ENCODE measurements at regions not wholly inside any gene's neighbourhood (a gene's known extent, or its start where the extent isn't known, plus 50 kb on each side); places are given as distances from the start of the nearest gene placed in this dataset.

- no peak for DNase-seq (ENCODE audit: low spot score)
Measured at GRCh38 chr3:45330510-45331295, 57.7 kb upstream of the LARS2 start.

- no peak for DNase-seq (ENCODE audit: low spot score)
Measured at GRCh38 chr3:45332493-45332892, 55.9 kb upstream of the LARS2 start.

- no peak for DNase-seq (ENCODE audit: low spot score)
Measured at GRCh38 chr3:45332901-45333407, 55.4 kb upstream of the LARS2 start.

GRCh38 chr3:45333549-45333948 is 54.8 kb upstream of the LARS2 start:
- no peak for DNase-seq (ENCODE audit: low spot score)

GRCh38 chr3:45337839-45338470 is 50.4 kb upstream of the LARS2 start:
- DNase-seq (ENCODE audit: low spot score): peak; percentile 71

Measured in putamen (tissue), 1 donor.